ENCODE measurements at regions not wholly inside any gene's neighbourhood (a gene's known extent, or its start where the extent isn't known, plus 50 kb on each side); places are given as distances from the start of the nearest gene placed in this dataset.
"Not testable (repeated sequence)": the region's sequence is repeated elsewhere in the genome, so short reads cannot be mapped to it uniquely, and the experiment has no call there.

DNA sequence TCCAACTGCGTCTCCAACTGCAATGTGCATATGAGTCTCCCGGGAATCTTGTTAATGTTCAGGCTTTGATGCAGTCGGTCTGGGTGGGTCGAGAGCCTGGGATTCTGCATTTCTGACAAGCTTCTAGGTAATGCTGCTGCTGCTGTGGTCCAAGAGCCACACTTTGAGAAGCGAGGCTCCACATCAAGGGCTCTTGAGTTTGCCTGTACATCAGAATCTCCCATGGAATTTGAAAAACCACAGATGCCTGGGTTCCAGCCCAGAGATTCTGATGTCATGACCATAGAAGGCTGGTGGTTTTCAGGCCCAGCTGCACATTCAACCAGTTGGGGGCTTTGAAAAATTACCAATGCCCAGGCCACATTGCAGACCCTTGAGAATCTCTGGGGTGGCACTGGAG lies 93.9 kb upstream of the TARDBP start:
- peaks cover 4% of the 10 kb centered on the region for H3K4me1 Mint-ChIP-seq (ENCODE audit: unreplicated experiment)
- no peaks in the 10 kb centered on the region for H3K9me3 Mint-ChIP-seq
- H3K4me3 Mint-ChIP-seq = no peak overlapping the region
- H3K36me3 Mint-ChIP-seq = no peaks in the 10 kb centered on the region
- no peak for DNase-seq (ENCODE audit: extremely low spot score, unreplicated experiment)
- no peak overlapping the region for H3K27ac Mint-ChIP-seq
- TF ChIP-seq, protein P1, sequence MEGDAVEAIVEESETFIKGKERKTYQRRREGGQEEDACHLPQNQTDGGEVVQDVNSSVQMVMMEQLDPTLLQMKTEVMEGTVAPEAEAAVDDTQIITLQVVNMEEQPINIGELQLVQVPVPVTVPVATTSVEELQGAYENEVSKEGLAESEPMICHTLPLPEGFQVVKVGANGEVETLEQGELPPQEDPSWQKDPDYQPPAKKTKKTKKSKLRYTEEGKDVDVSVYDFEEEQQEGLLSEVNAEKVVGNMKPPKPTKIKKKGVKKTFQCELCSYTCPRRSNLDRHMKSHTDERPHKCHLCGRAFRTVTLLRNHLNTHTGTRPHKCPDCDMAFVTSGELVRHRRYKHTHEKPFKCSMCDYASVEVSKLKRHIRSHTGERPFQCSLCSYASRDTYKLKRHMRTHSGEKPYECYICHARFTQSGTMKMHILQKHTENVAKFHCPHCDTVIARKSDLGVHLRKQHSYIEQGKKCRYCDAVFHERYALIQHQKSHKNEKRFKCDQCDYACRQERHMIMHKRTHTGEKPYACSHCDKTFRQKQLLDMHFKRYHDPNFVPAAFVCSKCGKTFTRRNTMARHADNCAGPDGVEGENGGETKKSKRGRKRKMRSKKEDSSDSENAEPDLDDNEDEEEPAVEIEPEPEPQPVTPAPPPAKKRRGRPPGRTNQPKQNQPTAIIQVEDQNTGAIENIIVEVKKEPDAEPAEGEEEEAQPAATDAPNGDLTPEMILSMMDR (conservative IDR thresholded peaks at IDR 0.05) = no peak
- peaks cover 9% of the 10 kb centered on the region for H3K27me3 Mint-ChIP-seq

DNA sequence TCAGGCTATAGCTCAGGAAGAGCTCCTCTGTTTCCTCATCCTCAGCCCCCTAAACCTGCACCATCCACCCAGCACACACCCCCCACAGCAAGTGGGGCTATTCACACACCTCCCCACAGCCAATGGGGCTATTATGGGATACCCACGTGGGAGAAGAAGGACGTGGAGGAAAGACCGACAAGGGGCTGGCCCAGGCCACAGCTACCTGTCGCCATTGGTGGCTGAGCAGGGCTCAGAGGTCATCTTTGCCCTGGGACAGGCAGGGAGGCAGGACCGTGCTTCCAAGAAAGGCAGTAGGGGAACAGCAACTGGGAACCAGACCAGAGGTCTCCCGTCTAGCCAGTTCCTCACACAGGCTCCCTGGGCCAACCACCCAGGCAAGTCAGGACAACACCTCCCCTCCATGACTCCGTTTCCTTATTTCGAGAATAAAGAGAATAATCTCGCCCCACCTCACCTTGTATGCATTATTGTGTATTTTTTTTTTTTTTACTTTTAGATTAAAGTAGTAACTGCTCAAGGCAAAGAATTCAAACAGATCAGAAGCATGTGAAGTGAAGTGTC lies 92.3 kb upstream of the TARDBP start:
- no peaks in the 10 kb centered on the region for H3K9me3 Mint-ChIP-seq
- no peaks in the 10 kb centered on the region for H3K36me3 Mint-ChIP-seq
- H3K4me1 Mint-ChIP-seq (ENCODE audit: unreplicated experiment) = peaks cover 4% of the 10 kb centered on the region
- DNase-seq (ENCODE audit: extremely low spot score, unreplicated experiment) = no peak
- H3K27me3 Mint-ChIP-seq = peaks cover 9% of the 10 kb centered on the region
- no peak overlapping the region for H3K27ac Mint-ChIP-seq
- TF ChIP-seq, protein P1 (conservative IDR thresholded peaks at IDR 0.05) = no peak
- H3K4me3 Mint-ChIP-seq = no peak overlapping the region

DNA sequence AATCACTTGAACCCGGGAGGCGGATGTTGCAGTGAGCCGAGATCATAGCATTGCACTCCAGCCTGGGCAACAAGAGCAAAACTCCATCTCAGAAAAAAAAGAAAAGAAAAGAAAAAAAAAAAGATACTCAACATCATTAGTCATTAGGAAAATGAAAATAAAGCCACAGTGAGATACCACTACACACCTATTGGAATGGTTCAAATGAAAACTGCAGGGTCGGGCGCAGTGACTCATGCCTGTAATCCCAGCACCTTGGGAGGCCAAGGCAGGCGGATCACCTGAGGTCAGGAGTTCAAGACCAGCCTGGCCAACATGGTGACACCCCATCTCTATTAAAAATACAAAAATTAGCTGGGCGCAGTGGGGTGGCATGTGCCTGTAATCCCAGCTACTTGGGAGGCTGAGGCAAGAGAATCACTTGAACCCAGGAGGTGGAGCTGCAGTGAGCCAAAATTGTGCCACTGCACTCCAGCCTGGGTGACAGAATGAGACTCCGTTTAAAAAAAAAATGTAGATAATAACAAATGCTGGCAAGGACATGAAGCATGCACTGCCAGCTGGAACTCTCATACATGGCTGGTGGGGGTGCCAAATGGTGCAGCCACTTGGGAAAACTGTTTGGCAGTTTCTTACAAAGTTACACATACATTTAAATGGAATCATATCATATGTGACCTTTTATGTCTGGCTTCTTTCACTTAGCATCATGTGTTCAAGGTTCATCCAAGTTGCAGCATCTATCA lies 90.0 kb upstream of the TARDBP start:
- H3K27ac Mint-ChIP-seq; H3K4me3 Mint-ChIP-seq; H3K27me3 Mint-ChIP-seq; H3K9me3 Mint-ChIP-seq; H3K36me3 Mint-ChIP-seq; H3K4me1 Mint-ChIP-seq (ENCODE audit: unreplicated experiment); DNase-seq (ENCODE audit: extremely low spot score, unreplicated experiment): not testable (repeated sequence)

DNA sequence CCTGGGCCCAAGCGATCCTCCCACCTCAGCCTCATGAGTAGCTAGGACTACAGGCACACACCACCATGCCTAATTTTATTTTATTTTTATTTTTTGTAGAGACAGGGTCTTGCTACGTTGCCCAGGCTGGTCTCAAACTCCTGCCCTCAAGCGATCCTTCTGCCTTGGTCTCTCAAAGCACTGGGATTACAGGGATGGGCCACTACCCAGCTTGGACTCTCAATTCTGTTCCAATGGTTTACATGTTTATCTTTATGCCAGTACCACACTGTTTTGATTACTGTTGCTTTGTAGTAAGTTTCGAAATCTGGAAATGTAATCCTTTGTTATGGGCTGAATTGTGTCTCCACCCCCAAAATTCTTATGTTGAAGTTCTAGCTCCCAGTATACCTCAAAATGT lies 88.4 kb upstream of the TARDBP start:
- Mint-ChIP-seq H3K36me3 (no peaks in the 10 kb centered on the region), H3K9me3 (no peaks in the 10 kb centered on the region), H3K4me3 (no peak overlapping the region), H3K4me1 (ENCODE audit: unreplicated experiment) (no peaks in the 10 kb centered on the region), H3K27ac (no peak overlapping the region), H3K27me3 (no peaks in the 10 kb centered on the region)
- no peak for DNase-seq (ENCODE audit: extremely low spot score, unreplicated experiment)
- TF ChIP-seq, protein P1 (conservative IDR thresholded peaks at IDR 0.05) = no peak

DNA sequence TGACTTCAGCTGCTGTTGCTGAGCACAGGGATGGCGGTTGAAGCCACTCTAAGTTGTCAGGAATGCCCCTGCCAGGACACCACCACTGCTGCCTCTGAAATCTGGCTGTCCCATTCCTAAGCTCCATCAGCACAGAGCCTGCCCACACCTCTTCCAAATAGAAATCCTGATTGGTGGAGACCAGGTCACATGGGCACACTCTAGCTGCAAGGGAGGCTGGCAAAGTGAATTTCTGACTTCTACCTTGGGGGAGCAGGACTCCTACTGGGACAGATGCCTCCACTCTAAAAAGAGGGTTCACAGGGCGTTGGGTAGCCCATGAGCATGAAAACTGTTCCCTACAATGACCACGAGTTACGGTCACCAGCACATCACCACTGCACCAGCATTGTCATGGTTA lies 83.8 kb upstream of the TARDBP start:
- H3K4me3 Mint-ChIP-seq = no peak overlapping the region
- H3K27me3 Mint-ChIP-seq = no peaks in the 10 kb centered on the region
- no peaks in the 10 kb centered on the region for H3K36me3 Mint-ChIP-seq
- no peaks in the 10 kb centered on the region for H3K9me3 Mint-ChIP-seq
- no peak overlapping the region for H3K27ac Mint-ChIP-seq
- no peaks in the 10 kb centered on the region for H3K4me1 Mint-ChIP-seq (ENCODE audit: unreplicated experiment)
- DNase-seq (ENCODE audit: extremely low spot score, unreplicated experiment) = no peak
- TF ChIP-seq, protein P1 (conservative IDR thresholded peaks at IDR 0.05) = no peak

DNA sequence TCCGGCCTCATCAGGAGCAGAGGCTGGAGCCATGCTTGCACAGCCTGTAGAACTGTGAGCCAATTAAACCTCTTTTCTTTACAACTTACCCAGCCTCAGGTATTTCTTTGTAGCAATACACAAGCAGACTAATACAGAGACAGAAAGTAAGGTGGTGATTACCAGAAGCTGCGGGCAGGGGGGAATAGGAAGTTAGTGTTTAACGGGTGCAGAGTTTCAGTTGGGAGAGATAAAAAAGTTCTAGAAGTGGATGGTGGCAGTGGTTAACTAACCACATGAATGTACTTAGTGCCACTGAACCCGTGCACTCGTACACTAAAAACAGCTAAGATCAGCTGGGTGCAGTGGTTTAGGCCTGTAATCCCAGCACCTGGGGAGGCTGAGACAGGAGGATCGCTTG lies 80.4 kb upstream of the TARDBP start:
- no peak overlapping the region for H3K27ac Mint-ChIP-seq
- no peaks in the 10 kb centered on the region for H3K9me3 Mint-ChIP-seq

More for the DNA sequence above, 80.4 kb upstream of the TARDBP start:
- Mint-ChIP-seq H3K36me3 (no peaks in the 10 kb centered on the region), H3K27me3 (no peaks in the 10 kb centered on the region), H3K4me1 (ENCODE audit: unreplicated experiment) (peaks cover 5% of the 10 kb centered on the region), H3K4me3 (no peak overlapping the region)
- no peak for DNase-seq (ENCODE audit: extremely low spot score, unreplicated experiment)
- TF ChIP-seq, protein P1 (conservative IDR thresholded peaks at IDR 0.05) = no peak
